Nucleus accumbens (tissue), 56 donors: ENCODE measurements at regions not wholly inside any gene's neighbourhood (a gene's known extent, or its start where the extent isn't known, plus 50 kb on each side); places are given as distances from the start of the nearest gene placed in this dataset.

Experiments
- DNase-seq, 56 donors: peaks; one replicate each; lab custom pipeline; 2025; lab: John Stamatoyannopoulos, UW

GRCh38 chr2:52916981-52917380 lies 850.6 kb upstream of the CHAC2 start:
- no peak for DNase-seq

- no peak for DNase-seq
These were observed 863.2 kb upstream of the CHAC2 start for GRCh38 chr2:52904355-52904891.

GRCh38 chr2:52897511-52898044 lies 870.0 kb upstream of the CHAC2 start:
- no peak for DNase-seq

- DNase-seq = peak in 6 of 56 donors; percentile 0 to 29 (median 4)
These were observed 871.8 kb upstream of the CHAC2 start for GRCh38 chr2:52895726-52896340.

DNA sequence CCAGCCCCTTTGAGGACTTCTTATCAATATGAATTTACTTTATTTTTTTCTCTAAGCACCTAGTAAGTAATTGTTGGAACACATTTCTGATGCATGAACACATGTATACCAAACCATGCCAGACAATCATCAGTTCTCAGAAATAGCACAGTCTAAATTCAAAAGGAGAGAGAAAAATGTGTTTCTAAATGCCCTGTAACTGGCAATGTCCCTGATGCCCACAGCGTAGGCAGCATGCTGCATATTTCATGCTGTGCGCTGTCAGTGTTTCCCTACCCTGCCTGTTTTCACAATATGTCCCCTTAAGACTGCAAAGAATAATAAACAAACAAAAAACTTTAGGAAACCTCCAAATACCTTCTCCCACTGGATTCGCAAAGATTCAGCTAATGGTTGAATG lies 881.0 kb upstream of the CHAC2 start:
- no peak for DNase-seq

- DNase-seq = no peak
These were observed 882.7 kb upstream of the CHAC2 start for GRCh38 chr2:52884761-52885352.

- no peak for DNase-seq
These were observed 884.6 kb upstream of the CHAC2 start for GRCh38 chr2:52882974-52883373.

DNA sequence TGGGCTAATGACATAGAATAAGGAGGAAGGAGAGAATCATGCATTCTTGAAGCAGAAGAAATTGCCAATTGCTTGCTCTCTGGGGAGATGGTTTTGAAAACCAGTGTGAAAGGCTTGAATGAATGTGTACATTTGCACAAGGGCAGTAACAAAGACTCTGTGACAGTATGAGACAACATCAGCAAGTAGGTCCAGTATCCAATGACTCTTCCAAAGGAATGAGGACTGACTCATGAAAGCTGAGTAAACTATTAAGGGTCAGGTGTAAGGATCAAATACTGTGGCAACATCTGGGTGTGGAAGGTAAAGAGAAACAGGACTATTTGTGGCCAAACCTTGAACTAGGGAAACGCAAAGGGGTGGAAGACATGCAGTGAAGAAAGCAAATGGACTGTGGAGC lies 886.0 kb upstream of the CHAC2 start:
- DNase-seq = no peak

GRCh38 chr2:52880872-52881271 lies 886.7 kb upstream of the CHAC2 start:
- no peak for DNase-seq

DNA sequence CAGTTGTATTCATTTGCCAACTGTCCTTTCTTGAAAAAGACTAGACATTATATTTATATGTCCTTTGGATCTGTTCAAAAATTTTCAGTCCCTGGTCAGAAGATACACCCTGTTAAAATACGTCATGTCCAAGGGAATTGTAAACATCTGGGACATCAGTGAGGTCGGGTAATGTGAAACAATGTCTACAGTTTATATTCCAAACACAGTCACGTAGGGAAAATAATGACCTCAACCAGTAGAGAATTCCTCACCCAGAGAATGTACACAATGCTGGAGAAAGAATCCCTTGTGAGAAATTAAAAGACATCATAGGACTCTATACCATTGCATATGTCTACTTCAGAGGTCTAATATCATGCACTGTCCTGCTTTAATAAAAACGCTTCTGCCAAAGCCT lies 888.0 kb upstream of the CHAC2 start:
- no peak for DNase-seq

DNA sequence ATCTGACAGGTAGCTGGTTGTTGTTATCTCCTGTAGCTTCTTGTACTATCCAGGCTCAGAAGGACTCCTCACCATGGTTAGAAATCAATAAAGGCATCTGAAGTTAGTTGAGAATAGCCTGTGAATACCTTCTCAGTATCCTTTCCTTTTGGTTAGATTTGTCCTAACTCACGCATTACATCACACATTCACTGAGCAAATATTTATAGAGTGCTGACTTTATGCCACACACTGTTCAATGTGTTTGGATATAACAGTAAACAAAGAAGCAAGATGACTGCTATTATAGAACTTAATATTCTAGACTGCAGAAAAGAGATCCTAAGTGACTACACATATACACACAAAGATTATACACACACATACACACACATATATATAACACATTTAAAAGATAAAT lies 889.9 kb upstream of the CHAC2 start:
- no peak for DNase-seq

GRCh38 chr2:52874466-52875106 lies 893.0 kb upstream of the CHAC2 start:
- no peak for DNase-seq

GRCh38 chr2:52862801-52863200 lies 904.8 kb upstream of the CHAC2 start:
- no peak for DNase-seq

GRCh38 chr2:52861596-52861995 lies 906.0 kb upstream of the CHAC2 start:
- no peak for DNase-seq

- DNase-seq = no peak
These were observed 908.5 kb upstream of the CHAC2 start for GRCh38 chr2:52859065-52859464.

- no peak for DNase-seq
These were observed 909.9 kb upstream of the CHAC2 start for GRCh38 chr2:52857722-52858121.

GRCh38 chr2:52852006-52852405 lies 915.6 kb upstream of the CHAC2 start:
- no peak for DNase-seq

DNA sequence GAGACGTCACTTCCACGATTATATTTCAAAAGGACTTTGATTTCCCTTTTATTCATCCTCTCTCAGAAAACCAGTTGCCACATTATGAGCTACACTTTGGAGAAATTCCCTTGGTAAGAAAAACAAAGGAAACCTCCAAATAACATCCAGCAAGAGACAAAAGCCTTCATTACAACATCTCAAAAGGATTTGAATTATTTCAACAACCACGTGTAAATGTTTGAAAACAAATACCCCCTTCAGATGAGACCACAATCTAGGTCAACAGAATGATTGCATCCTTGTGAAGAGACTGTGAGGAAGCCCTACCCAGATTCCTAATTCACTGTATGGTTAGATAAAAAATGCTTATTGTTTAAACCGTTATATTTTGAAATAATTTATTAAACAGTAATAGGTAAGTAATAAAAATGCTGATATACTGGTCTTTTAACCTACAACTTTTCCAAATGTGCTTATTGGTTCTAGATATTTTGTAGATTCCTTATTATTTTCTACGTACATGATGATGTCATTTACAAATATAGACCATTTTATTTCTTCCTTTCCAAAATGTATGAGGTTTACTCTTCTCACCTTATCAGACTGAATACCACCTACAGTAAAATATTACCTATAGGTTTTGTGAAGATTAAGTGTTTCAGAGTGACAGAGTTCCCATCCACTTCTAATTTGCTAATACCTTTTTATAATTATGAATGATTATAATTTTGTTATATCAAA lies 922.7 kb upstream of the CHAC2 start:
- DNase-seq = no peak

GRCh38 chr2:52835909-52836308 lies 931.7 kb upstream of the CHAC2 start:
- DNase-seq = no peak

GRCh38 chr2:52831216-52831615 lies 936.4 kb upstream of the CHAC2 start:
- DNase-seq = no peak

DNA sequence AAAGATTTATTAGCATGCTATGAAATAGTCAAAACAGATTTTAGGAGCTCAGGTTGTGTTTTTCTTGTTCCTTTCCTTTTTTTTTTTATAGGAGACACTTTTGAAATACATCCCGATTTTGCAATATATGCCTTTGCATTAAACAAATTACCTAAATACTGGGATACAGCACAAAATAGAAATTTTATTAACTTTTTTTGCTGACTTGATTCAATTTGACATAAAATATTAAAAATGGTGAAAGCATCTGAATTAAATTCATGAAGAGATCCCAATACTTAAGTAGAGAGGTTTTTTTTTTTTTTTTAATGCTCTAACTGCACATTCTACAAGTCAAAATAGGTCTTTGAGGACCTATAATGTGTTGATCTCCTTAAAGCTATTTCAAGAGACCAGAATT lies 939.5 kb upstream of the CHAC2 start:
- DNase-seq = no peak
